Panc1 (cell line): ENCODE measurements at regions not wholly inside any gene's neighbourhood (a gene's known extent, or its start where the extent isn't known, plus 50 kb on each side); places are given as distances from the start of the nearest gene placed in this dataset.

ENCODE experiments used
- ATAC-seq: fragments of 200-7000 bp; cut with Tn5 transposase; 2 replicates; pipeline ENCODE4 v1.9.1; 2020; ENCODE audit warnings: mild to moderate bottlenecking, moderate library complexity
- BruUV-seq: library from RNA; stranded (reverse); fragments of 400-500 nt; replicated peaks from 2 replicates; lab custom pipeline; 2021; lab: Mats Ljungman, UMichigan
- CTCF ChIA-PET: fragments of 300-600 bp; sonication (Branson Sonifier 250); formaldehyde crosslinking; loops from one replicate; lab custom pipeline; 2022; ENCODE audit warnings: antibody characterized with exemption; lab: Charles Lee
- POLR2A ChIA-PET: fragments of 300-600 bp; sonication (Branson Sonifier 250); formaldehyde crosslinking; loops from one replicate; lab custom pipeline; 2022; ENCODE audit warnings: antibody characterized with exemption; lab: Charles Lee
- DNase-seq: peaks from one replicate; pipeline ENCODE4 v3.0.0-alpha.2; 2010; ENCODE audit warnings: low read depth, low spot score
- H3K27ac ChIP-seq: 2 replicates; pipeline ENCODE4 v1.5.1; 2011; ENCODE audit warnings: mild to moderate bottlenecking, low read length, inconsistent platforms
- H3K27me3 ChIP-seq: fragments of 200-500 bp; sonication (Bioruptor generic); 2 replicates; pipeline ENCODE4 v1.6.0; 2014; ENCODE audit warnings: low read length, inconsistent platforms; ENCODE audit not compliant: control insufficient read depth, insufficient read depth
- H3K36me3 ChIP-seq: fragments of 200-500 bp; sonication (Bioruptor generic); 2 replicates; pipeline ENCODE4 v1.5.1; 2014; ENCODE audit warnings: inconsistent platforms, mild to moderate bottlenecking, low read length, moderate library complexity; ENCODE audit not compliant: control insufficient read depth, insufficient read depth
- H3K4me1 ChIP-seq: 2 replicates; pipeline ENCODE4 v1.5.1; 2011; ENCODE audit warnings: inconsistent platforms, mild to moderate bottlenecking, low read length, moderate library complexity; ENCODE audit not compliant: control insufficient read depth, insufficient read depth
- H3K4me3 ChIP-seq, 2 experiments: 2 replicates each; pipeline ENCODE4 v1.5.1; 2011 to 2012; ENCODE audit warnings: low read depth in 2 of 2, low read length in 2 of 2, mild to moderate bottlenecking in 2 of 2, inconsistent platforms in 1 of 2, moderate library complexity in 1 of 2
- H3K9me3 ChIP-seq: fragments of 200-500 bp; sonication (Bioruptor generic); 2 replicates; pipeline ENCODE4 v1.5.1; 2014; ENCODE audit warnings: low read depth, mild to moderate bottlenecking, inconsistent platforms, low read length, moderate library complexity; ENCODE audit not compliant: control insufficient read depth, insufficient read depth
- CTCF ChIP-seq: fragments of 450-650 bp; IDR thresholded peaks from 2 replicates; pipeline ENCODE4 v1.5.1; 2017; ENCODE audit warnings: mild to moderate bottlenecking
- POLR2AphosphoS5 ChIP-seq: IDR thresholded peaks from 2 replicates; pipeline ENCODE4 v1.6.1; 2012; ENCODE audit warnings: mild to moderate bottlenecking, low read depth, low read length, moderate library complexity
- SIN3A ChIP-seq: IDR thresholded peaks from 2 replicates; pipeline ENCODE4 v1.6.1; 2012; ENCODE audit warnings: low read depth, mild to moderate bottlenecking, low read length, moderate library complexity, borderline replicate concordance; ENCODE audit not compliant: insufficient read depth
- TCF7L2 ChIP-seq: IDR thresholded peaks from 2 replicates; pipeline ENCODE4 v1.6.1; 2011; ENCODE audit warnings: mild to moderate bottlenecking, low read depth, low read length, inconsistent platforms
- in situ Hi-C: cut with HindIII; loops from 2 replicates; pipeline ENCODE4 v1.10.0; 2016; ENCODE audit warnings: low sequenced_read_pairs, low pct_unique_long_range_greater_than_20kb
- intact Hi-C: fragments of 100-400 bp; cut with micrococcal nuclease; formaldehyde crosslinking; loops from one replicate; pipeline ENCODE4 v1.10.0; 2022; ENCODE audit not compliant: unreplicated experiment
- TF ChIP-seq, protein P1 (sequence below), 2 experiments: IDR thresholded peaks; 2 replicates each; pipeline ENCODE4 v1.6.1; 2011 to 2012; ENCODE audit warnings: low read depth in 2 of 2, control low read depth in 1 of 2, low read length in 1 of 2, mild to moderate bottlenecking in 1 of 2, moderate library complexity in 1 of 2; ENCODE audit not compliant: insufficient read depth in 1 of 2

- Histone ChIP-seq H3K36me3 (no peaks in the 10 kb centered on the region), H3K9me3 (no peaks in the 10 kb centered on the region), H3K27me3 (no peaks in the 10 kb centered on the region), H3K27ac (no peak overlapping the region), H3K4me1 (no peaks in the 10 kb centered on the region), H3K4me3 (no peak overlapping the region)
- DNase-seq = no peak
- no peak for ATAC-seq
- in situ Hi-C loops (no loop called here), intact Hi-C loops (no loop called here)
- no TSS peak for BruUV-seq
- ChIA-PET CTCF (no interaction called here), POLR2A (no interaction called here)
- TF ChIP-seq, protein P1, sequence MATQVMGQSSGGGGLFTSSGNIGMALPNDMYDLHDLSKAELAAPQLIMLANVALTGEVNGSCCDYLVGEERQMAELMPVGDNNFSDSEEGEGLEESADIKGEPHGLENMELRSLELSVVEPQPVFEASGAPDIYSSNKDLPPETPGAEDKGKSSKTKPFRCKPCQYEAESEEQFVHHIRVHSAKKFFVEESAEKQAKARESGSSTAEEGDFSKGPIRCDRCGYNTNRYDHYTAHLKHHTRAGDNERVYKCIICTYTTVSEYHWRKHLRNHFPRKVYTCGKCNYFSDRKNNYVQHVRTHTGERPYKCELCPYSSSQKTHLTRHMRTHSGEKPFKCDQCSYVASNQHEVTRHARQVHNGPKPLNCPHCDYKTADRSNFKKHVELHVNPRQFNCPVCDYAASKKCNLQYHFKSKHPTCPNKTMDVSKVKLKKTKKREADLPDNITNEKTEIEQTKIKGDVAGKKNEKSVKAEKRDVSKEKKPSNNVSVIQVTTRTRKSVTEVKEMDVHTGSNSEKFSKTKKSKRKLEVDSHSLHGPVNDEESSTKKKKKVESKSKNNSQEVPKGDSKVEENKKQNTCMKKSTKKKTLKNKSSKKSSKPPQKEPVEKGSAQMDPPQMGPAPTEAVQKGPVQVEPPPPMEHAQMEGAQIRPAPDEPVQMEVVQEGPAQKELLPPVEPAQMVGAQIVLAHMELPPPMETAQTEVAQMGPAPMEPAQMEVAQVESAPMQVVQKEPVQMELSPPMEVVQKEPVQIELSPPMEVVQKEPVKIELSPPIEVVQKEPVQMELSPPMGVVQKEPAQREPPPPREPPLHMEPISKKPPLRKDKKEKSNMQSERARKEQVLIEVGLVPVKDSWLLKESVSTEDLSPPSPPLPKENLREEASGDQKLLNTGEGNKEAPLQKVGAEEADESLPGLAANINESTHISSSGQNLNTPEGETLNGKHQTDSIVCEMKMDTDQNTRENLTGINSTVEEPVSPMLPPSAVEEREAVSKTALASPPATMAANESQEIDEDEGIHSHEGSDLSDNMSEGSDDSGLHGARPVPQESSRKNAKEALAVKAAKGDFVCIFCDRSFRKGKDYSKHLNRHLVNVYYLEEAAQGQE (IDR thresholded peaks at IDR 0.05; ENCODE audit: insufficient read depth in 1 of 2, low read depth in 2 of 2, low read length in 1 of 2) = no peak
- TF ChIP-seq SIN3A (no peak), POLR2AphosphoS5 (no peak), TCF7L2 (no peak), CTCF (no peak)
Measured at GRCh38 chr4:123827511-123827910, 430.9 kb downstream of the SPRY1 start.

DNA sequence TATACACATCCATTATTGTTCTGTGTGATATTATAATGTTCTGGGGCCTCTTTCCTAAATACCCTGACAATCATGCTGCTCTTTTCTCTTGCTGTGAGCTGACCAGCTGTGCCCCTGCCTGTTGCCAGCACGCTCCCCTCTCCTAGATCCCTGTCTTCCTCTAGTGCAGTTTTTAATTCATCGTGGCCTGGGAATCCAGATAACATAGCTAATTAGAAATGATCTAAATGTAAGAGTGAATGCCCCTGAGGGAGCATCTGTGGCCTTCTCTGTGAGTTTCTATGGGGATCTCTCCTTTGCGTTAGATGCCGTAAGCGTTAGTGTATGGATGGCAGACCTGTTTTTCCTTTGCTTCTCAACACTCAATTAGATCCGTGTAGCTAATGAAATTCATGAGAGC lies 434.3 kb downstream of the SPRY1 start:
- ChIA-PET POLR2A (no interaction called here), CTCF (no interaction called here)
- Histone ChIP-seq H3K27ac (no peak overlapping the region), H3K36me3 (no peaks in the 10 kb centered on the region), H3K4me3 (no peak overlapping the region), H3K27me3 (no peaks in the 10 kb centered on the region), H3K9me3 (no peaks in the 10 kb centered on the region), H3K4me1 (no peaks in the 10 kb centered on the region)
- intact Hi-C loops = no loop called here
- in situ Hi-C loops = no loop called here
- TF ChIP-seq CTCF = no peak
- no peak for TF ChIP-seq SIN3A
- TF ChIP-seq TCF7L2 = no peak
- no peak for TF ChIP-seq POLR2AphosphoS5
- TF ChIP-seq, protein P1 (IDR thresholded peaks at IDR 0.05; ENCODE audit: insufficient read depth in 1 of 2, low read depth in 2 of 2, low read length in 1 of 2) = no peak
- ATAC-seq = no peak
- DNase-seq = no peak
- no TSS peak for BruUV-seq
